GM18861 (cell line): ENCODE measurements at regions not wholly inside any gene's neighbourhood (a gene's known extent, or its start where the extent isn't known, plus 50 kb on each side); places are given as distances from the start of the nearest gene placed in this dataset.
"Not testable (repeated sequence)": the region's sequence is repeated elsewhere in the genome, so short reads cannot be mapped to it uniquely, and the experiment has no call there.

ENCODE experiments used
- ATAC-seq: cut with Tn5 transposase; IDR thresholded peaks from one replicate; pipeline ENCODE4 v1.9.1; 2021; ENCODE audit not compliant: unreplicated experiment

GRCh38 chr12:45490232-45490881 lies 239.1 kb upstream of the ARID2 start:
- ATAC-seq, result no peak

DNA sequence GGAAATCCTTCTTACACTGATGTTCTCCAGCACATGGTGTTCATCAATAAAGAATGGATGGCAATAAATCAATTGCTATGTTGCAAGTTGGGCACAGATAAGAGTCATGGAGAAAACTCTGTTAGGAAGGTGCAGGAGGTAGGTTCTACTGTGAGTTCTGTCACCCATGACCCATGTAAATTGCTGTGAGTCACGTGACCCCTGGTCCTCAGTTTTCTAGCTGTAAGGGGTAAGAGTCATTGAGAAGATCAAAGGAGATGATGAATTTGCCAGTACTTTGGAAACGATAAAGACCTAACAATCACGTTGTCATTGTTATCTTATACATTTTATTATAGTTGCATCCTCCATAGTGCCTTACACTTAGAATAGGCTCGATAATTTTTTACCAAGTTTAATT lies 235.2 kb upstream of the ARID2 start:
- no peak for ATAC-seq

- ATAC-seq, result no peak
These were observed 230.9 kb upstream of the ARID2 start for GRCh38 chr12:45498645-45499044.

GRCh38 chr12:45502481-45503128 lies 226.9 kb upstream of the ARID2 start:
- no peak for ATAC-seq

DNA sequence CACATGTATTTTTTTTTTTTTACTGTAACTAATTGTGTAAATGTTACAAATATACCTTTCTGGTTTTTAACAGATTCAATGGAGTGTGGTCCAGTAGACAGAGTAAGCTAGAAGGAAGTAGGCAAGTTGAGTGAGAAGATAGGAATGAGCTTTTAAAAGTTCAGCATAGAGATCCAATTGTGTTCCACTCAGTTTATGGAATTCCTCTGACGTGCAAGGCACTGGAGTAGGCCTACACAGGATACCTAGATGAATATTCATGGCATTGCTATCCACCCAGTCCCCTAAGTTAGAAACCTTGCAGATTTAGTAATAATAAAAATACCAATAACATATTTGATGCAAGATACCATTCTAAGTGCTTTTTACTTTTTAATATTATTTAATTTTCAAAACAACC lies 225.6 kb upstream of the ARID2 start:
- no peak for ATAC-seq

GRCh38 chr12:45504316-45505010 lies 225.0 kb upstream of the ARID2 start:
- no peak for ATAC-seq

GRCh38 chr12:45509187-45509586 lies 220.3 kb upstream of the ARID2 start:
- no peak for ATAC-seq

GRCh38 chr12:45509621-45510020 lies 219.9 kb upstream of the ARID2 start:
- ATAC-seq, result no peak

DNA sequence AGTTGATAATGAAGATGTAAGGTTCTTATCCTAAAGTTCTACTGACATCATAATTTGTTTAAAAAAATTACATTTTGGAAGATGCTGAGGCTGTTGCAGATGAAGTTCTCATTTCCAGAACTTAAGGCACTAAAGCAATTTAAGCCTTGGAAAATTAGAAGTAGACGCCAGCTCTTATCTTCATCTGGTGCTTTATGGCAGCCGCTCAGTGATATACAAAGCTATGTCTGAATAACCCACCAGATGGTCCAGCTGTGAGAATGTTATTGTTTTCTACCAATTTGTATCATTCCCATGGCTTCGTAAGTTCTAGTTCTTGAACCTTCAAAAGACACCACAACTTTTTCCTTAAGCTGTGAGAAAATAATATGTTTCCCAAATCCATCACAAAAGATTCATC lies 212.1 kb upstream of the ARID2 start:
- no peak for ATAC-seq

DNA sequence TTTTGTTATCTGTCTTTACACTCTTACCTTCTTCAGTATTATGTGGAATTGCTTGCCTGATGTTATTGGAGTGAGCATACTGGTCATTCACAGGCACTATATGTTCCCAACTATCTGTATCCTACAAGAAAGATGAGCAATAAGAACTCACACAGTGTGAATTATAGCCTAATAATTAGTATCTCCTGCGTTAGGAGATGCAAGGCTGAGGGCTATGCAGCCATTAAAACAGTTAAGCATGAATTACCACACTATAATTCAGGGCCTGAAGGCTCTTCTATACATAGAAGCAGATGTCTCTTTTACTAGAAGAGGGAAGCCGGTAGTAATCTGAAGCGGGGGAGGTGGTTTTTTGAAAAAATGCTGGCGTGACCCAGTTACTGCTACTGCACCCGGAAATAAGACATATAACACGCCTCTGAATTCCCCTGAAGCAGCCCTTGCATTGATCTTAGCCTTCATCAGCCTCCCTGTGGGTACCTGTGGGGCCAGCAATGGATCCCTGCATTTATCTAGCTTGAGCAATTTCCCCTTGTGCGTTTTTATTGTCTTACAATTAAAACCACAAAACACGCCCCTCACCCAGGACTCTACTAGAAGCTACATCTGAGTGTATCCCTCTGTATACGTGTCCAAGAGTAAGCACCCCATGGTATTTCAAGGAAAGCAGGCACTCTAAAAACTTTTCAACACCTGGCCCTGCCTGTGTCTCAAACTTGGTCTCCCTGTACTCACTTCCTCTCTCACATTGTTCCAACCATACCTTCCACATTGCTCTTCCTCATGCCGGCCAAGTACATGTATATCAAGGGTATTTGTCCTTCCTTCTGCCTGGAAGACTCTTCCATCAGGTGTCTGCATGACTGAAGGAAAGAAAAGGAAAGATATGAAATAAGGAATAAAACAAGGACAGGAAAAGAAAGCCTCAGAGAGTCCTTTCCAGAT lies 210.9 kb upstream of the ARID2 start:
- no peak for ATAC-seq

DNA sequence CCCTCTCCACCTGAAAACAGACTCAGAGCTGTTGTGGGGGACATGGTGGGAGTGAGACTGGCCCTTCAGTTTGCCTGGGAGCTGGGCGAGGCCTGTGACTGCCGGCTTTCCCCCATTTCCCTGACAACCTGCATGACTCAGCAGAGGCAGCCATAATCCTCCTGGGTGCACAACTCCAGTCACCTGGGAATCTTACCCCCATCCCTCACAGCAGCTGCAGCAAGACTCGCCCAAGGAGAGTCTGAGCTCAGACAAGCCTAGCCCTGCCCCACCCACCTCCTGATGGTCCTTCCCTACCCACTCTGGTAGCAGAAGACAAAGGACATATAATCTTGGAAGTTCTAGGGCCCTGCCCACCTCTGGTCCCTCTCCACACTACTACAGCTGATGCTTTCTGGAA lies 207.3 kb upstream of the ARID2 start:
- ATAC-seq, result no peak

- ATAC-seq, result not testable (repeated sequence)
These were observed 202.7 kb upstream of the ARID2 start for GRCh38 chr12:45526823-45527222.

DNA sequence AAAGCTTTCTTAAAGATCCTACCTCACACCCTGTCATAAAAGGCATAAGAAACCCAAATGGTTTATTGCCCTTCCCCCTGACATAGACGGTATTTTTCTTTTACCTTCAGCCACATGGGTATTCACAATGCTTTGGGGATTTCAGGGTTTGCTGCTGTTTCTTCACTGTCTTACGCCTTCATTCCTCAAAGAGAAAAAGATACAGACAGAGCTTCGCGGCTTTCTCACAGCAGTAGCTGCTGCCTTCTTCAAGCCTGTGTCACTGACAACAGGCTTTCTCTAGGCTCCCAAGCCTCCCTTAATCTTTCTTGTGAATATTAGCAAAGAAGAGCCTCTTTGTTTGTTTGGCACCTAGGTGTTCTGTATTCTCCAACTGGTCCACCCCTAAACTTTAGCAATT lies 197.4 kb upstream of the ARID2 start:
- no peak for ATAC-seq

DNA sequence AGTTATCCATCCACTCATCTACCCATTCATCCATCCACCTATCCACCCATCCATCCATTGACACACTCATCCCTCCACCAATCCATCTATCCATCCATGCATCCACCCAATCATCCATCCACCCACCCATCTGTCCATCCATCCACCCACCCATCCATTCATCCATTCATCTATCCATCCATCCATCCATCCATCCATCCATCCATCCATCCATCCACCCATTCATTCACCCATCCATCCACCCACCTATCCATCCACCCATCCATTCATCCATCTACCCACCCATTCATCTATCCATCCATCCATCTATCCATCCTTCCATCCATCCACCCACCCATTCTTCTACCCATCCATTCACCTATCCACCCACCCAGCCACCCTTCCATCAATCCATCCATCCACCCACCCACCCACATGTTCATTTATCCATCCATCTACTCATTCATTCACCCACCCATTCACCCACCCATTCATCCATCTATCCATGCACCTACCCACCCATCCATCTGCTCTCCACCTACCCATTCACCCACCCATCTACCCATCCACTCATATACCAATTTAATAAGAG lies 193.8 kb upstream of the ARID2 start:
- no peak for ATAC-seq

DNA sequence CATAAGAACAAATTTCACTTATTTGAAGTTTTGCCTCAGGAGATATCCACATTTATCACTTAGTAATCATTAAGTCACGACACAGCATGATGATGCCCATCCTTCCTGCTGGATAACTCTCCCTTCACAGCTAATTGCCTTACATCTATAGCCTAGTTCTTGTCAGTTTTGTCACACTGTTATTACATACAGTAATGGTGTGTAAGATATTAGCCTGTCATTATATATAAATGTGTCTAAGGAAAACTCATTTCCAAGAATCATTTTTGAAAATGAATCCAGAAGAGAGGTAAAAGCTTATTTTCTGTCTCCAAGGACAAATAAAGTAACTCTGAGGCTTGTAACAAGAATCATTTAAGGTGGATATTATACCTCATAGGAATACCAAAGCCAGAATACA lies 193.2 kb upstream of the ARID2 start:
- no peak for ATAC-seq

DNA sequence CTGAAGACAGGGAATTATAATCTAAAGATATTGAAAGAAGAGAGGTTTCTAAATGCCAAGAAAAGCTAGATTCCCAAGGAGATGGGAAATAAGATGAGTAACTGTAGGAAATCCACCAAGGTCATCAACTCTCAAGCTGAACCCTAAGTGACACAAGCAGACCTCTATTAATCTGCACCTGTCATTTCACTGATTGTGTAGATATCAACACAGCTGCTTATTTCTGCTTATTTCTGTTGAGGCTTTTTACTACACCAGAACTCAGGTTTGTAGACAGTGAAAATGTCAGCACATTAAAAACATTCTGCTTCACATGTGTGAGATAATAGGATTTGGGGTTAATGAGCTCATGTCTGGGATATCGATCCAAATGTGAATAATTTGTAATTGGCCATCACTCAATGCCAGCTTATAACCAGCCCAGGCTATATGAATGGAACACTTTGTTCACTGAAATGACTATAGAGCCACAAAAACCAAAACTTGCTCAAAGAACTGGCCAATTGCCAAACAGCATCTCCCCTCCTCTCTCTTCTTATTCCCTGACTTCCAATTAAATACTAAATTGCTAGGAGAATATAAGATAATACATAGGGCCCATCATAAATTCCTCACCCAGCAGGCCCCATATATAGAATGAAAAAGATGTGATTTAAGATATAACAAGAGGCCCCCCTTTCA lies 188.7 kb upstream of the ARID2 start:
- no peak for ATAC-seq

DNA sequence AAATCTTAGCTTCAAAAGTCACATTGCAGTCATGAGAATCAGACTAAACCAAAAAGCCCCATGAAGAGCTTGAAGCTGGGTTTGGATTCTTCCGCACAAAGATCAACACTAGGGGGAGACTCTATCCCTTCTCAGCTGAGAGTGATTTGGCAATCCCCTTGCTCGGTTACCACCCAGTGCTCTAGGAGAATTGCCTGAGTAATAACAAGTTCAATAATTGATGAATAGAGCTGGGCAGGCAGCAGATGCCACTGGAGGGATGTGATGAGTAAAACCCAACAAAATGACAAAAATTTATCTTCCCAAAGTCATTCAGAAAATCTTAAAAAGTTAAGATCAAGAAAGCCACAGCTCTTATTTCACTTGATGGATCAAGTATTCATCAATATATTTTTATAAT lies 185.6 kb upstream of the ARID2 start:
- peak; percentile 83 for ATAC-seq

DNA sequence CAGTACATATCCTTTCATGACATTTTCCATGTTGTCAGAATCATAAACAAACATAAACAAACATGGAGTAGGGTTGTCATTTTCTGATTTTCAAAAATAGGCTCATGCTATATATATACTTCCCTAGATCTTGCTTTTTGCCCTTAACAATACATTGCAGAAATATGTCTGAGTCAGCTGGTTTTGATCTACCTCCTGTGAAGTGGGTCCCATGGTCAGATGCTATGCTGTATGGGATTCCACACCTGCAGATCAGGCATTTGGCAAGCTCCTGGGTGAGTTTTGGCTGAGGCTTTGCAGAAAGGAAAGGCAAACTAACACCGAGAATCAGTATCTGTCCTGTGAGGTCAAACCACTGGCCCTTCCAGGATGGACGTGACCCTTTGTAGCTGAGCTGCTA lies 183.0 kb upstream of the ARID2 start:
- no peak for ATAC-seq

- ATAC-seq, result no peak
These were observed 182.4 kb upstream of the ARID2 start for GRCh38 chr12:45547132-45547531.

- ATAC-seq, result no peak
These were observed 181.7 kb upstream of the ARID2 start for GRCh38 chr12:45547822-45548221.
